COLO668 (cell line): ENCODE measurements at regions not wholly inside any gene's neighbourhood (a gene's known extent, or its start where the extent isn't known, plus 50 kb on each side); places are given as distances from the start of the nearest gene placed in this dataset.
"Not testable (repeated sequence)": the region's sequence is repeated elsewhere in the genome, so short reads cannot be mapped to it uniquely, and the experiment has no call there.

Experiments used
- DNase-seq: peaks from one replicate; lab custom pipeline; 2025; ENCODE audit not compliant: unreplicated experiment; lab: John Stamatoyannopoulos, UW

DNA sequence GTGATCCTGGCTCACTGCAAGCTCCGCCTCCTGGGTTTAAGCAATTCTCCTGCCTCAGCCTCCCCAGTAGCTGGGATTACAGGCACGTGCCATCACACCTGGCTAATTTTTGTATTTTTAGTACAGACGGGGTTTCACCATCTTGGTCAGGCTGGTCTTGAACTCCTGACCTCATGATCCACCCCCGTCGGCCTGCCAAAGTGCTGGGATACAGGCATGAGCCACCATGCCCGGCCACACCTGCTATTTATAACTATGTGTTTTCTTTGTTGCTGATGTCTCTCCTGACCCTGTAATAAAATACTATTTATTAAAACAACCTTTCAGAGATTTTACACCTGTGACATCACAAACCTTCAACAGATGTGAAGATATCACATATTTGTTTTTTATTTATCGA lies 736.5 kb upstream of the PCDH15 start:
- not testable (repeated sequence) for DNase-seq

DNA sequence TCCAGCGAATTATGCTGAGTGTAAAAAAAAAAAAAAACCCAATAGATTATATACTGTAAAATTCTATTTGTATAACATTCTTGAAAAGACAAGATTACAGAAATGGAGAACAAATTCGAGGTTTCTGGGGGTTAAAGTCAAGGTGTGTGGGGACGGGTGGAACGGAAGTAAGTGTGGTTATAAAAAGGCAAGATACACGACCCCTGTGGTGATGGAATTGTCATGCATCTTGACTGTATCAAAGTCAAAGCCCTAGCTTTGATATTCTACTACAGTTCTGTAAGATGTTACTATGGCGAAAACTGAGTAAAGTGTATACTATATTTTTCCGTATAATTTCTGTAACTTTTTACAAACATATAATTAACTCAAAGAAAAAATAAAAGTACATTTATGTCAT lies 718.2 kb upstream of the PCDH15 start:
- DNase-seq: no peak

GRCh38 chr10:55518416-55518815 lies 717.4 kb upstream of the PCDH15 start:
- DNase-seq: not testable (repeated sequence)

GRCh38 chr10:55509168-55509567 lies 708.1 kb upstream of the PCDH15 start:
- DNase-seq: no peak

DNA sequence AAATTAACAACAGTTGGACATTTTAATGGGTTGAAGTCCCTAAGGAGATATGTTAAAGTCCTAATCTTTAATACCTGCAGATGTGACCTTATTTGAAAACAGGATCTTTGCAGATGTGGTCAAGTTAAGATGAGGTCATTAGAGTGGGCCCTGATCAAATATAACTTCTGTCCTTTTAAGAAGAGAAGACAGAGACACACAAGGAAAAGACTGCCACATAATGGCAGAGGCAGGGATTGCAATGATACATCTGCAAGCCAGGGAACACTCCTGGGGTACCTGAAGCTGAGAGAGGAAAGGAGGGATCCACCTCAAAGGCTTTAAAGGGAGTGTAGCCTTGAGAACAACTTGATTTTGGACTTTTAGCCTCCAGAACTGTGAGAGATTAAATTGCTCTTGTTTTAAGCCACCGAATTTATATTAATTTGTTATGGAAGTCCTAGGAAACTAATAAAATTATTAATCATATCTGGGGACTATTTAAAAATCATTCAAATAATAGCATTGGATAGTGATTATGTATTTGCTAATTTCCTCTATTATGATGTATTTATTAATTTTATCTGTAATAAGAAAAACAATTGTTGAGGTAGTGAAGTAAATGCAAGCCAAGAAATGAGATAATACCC lies 700.0 kb upstream of the PCDH15 start:
- DNase-seq: no peak

DNA sequence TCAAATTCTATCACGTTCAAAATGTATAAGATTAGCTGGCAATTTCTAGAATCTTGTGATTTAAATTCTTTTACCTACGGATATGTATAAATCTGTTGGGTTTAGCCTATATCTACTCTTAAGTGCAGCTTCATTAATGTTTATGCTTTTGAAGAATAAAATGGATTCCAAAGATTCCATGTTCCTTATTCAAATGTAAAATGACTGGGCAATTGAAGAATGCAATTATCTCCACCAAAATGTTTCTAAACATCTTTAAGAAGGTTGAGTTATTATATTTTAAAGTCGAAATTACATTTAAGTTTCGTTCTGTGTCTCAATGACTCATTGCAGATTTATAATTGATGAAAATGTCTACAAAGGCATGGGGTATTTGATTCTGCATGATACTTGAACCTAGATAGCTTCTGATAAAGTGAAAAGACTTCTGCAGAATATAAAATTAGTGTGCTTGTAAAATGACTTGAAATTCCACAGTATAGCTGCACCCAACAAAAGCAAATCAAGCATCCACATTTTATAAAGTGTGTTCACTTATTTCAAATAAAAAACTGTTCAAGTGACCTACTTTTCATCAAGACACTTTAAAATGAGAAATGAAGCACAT lies 697.0 kb upstream of the PCDH15 start:
- DNase-seq: no peak

DNA sequence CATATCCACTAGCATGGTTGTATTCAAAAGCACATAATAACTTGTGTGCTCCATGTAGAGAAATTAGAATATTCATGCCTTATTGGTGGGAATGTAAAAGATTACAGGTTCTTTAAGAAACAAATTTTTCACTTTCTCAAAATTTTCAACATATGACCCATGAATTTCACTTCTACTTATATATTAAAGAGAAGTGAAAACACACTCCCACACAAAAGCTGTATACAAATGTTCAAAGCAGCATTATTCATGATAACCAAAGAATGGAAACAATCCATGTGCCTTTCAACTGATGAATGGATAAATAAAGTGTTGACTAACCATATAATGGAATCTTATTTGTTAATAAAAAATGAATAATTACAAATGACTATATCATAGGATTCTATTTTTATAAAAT lies 694.5 kb upstream of the PCDH15 start:
- DNase-seq: no peak

DNA sequence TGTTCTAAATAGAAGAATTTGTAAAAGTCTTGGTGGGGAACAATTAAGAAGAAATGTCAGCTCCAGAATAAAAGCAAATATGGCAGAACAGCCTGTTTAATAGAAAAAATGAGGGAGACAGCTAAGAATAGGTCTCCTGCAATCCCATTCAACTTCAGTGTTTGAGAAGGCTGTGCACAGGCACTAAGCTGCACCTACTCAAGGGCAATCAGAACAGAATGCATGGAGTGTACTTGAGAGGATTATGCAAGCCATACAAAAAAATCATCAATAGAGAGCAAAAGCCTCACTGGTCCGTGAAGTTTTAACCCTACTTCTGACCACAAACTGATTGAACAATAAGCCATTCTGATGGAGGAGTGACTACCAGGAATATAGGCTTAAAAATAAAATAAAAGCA lies 690.7 kb upstream of the PCDH15 start:
- DNase-seq: no peak

DNA sequence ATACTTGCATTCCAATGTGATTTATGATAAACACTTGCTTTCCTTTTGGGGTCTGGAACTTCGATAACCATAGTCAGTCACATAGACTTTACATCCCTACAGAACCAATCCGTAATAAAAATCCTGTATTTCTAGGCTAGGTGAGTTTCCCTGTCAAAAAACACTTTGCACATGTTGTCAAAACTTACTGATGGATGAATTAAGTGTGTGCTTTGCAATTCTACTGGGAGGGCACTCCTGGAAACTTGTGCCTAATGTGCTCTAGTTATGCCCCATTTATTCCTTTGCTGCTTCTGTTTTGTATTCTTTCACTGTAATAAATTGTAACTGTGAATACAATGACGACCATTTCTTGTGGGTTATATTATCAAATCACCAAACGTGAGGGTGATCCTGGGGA lies 684.8 kb upstream of the PCDH15 start:
- no peak for DNase-seq

DNA sequence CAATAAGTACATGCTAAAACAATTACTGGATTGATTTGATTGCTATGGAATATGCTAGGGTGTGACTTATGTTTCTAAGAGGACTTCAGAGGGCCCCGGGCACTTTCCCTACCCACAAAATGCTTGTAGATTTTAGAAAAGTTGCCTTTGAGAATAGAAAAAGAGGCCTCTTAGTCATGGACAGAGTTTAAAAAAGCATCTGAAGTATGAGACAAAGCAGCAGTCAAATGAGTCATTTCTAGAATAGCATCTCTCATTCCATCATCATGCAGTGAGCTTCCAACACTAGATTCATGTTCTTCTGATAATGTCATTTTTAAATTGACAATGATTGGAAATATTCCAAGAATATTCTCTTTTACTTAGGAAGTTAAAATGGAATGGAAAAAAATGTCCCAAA lies 675.1 kb upstream of the PCDH15 start:
- DNase-seq: no peak

DNA sequence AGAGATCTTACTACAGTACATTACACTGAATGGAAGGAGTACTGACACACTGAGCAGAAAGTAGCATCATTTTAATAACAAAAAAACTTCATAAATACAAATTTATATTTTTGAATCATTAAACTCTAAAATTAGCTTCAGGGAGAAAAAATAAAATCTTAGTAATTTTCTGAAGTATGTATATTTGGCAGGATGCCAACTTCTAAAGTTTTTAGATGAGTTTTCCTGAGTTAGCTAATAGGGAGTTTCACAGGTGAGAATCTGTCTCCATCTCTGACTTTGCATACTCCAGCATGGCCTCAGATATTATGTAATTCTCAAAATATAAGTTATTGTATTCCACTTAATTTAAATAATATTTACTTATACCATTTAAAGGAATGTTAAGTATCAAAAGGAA lies 673.2 kb upstream of the PCDH15 start:
- DNase-seq: no peak

DNA sequence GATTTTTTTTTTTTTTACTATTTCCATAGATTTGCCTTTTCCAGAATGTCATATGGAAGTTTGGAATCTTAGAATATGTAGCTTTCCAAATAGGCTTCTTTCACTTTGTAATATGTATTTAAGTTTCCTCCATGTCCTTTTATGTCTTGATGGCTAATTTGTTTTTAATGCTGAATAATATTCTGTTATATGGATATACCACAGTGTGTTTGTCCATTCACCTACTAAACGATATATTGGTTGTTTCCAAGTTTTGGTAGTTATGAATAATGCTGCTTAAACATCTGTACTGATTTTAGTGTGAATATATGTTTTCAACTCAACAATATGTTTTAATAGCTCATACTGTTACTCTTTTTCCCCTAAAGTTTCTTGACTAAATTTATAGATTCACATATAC lies 669.8 kb upstream of the PCDH15 start:
- DNase-seq: no peak

DNA sequence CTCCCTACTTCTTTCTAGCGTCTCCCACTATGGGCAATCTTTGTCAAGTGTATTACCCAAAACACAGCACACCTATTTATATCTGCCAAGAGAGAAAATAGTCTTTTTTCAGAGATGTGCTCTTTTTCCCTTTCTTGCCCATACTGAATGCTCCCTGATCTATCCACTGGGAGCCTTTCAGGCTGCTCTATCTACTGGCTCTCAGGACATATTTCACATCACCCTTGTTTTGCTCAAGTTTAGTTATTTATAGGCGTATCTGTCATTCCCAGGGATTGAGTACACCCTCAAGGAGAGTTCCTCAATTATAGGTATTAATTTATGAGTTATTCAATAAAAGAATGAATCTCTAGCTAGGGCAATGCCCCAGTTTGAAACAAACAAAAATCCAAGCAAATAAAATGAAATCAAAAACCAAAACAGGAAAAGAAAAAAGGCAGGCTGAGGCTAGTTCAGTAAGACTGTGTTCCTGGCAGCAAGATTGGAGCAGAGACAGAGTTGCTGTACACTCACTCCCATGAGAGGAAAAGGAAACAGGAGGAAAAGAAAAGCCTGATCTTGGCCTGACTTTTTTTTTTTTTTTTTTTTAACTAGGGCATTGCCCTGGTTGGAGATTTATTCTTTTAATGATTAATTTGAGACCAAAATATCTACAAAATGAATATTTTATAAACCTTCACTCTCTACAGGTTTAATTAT lies 665.9 kb upstream of the PCDH15 start:
- DNase-seq: no peak

GRCh38 chr10:55464083-55464482 lies 663.1 kb upstream of the PCDH15 start:
- no peak for DNase-seq

- DNase-seq: no peak
These were observed 659.0 kb upstream of the PCDH15 start for GRCh38 chr10:55460008-55460407.

GRCh38 chr10:55449981-55450380 lies 649.0 kb upstream of the PCDH15 start:
- DNase-seq: no peak

DNA sequence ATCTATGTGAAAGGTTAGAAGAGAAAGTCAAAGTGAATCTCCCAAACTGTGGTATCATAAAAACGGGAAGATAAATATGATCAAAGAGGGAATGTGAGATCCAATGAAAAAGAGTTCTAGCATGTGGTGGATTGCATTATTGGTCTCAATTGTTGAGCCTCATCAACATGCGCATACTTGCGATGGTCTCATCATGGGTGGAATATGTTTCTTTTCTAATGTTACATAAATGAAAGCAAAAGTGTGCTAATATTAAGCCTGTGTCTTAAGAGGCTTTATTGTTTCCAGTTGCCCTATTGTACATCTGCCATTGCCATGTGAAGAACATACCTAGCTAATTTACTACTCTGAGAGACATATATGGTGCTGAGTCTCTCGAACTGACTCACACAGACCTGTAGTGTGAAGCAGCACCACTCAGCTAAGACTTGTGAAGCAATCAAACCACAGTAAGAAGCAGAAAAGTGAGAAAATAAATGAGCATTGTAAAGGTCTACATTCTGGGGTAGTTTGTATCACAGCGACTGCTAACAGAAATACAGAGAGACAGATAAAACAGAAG lies 645.5 kb upstream of the PCDH15 start:
- no peak for DNase-seq

GRCh38 chr10:55441777-55442176 lies 640.7 kb upstream of the PCDH15 start:
- no peak for DNase-seq

DNA sequence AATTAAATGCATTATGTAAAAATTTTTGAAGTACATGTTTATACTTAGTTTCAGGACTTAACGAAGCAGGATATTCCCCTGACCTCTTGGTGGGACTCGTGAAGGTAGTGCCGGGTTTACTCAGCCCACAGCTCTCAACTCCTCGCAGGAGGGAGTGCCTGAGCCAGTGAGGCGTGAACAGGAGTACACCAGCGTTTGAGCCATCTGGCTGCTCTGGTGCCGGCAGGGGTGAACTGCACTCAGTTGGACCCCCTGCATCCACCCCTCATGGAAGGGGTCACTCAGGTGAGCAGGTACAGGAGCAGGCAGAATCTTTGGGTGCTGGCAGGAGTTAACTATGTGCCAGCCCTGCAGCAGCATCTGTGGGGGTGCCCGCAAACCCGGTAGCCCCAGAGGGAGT lies 625.1 kb upstream of the PCDH15 start:
- no peak for DNase-seq

DNA sequence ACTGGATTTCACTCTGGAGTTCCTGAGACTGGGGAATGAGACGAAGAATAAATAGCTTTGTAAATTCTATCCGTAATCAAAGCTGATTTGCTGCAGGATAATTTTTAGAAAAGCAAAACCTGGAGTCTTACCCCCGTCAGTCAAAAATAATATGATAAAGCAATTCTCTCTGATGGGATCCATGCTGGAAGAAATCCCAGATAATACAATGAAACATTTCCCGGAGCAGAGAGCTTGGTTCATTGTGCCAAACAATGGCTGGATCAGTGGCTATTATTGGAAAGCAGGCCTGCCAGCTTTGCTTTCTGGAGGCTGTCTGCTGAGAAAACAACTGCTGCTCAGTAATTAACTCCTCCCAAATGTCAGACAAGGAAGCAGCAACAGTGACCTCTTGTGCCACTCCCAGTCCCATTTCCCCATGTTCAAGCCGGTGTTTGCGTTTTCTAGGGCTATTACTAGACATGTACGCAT lies 609.4 kb upstream of the PCDH15 start:
- no peak for DNase-seq

GRCh38 chr10:55404094-55404493 lies 603.1 kb upstream of the PCDH15 start:
- no peak for DNase-seq
